ENCODE measurements at regions not wholly inside any gene's neighbourhood (a gene's known extent, or its start where the extent isn't known, plus 50 kb on each side); places are given as distances from the start of the nearest gene placed in this dataset.

DNA sequence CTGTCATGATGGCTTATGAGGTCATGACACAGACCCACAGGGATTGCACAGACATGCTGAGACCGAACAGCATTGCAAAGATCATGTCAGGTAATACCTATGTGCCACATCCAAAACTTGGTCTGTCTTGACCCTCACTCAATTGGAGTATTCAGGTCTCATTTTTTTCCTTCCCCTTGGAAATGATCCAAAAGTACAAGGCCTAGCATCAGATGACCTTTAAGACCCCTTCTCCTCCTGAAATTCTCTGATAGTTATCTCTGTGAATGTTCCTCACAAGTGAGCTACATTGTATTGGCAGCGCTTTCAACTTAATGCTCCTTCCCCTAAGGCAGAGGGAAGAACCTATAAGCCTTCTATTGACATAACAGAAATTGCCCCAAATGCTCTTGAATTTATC is 507.4 kb upstream of the JARID2 start (continued):
- TF ChIP-seq, protein P1, sequence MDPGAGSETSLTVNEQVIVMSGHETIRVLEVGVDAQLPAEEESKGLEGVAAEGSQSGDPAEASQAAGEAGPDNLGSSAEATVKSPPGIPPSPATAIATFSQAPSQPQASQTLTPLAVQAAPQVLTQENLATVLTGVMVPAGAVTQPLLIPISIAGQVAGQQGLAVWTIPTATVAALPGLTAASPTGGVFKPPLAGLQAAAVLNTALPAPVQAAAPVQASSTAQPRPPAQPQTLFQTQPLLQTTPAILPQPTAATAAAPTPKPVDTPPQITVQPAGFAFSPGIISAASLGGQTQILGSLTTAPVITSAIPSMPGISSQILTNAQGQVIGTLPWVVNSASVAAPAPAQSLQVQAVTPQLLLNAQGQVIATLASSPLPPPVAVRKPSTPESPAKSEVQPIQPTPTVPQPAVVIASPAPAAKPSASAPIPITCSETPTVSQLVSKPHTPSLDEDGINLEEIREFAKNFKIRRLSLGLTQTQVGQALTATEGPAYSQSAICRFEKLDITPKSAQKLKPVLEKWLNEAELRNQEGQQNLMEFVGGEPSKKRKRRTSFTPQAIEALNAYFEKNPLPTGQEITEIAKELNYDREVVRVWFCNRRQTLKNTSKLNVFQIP (CRISPR knock-in tag; IDR thresholded peaks at IDR 0.05; ENCODE audit: borderline replicate concordance, low read depth) = no peak
- no peak for TF ChIP-seq ESRRG (CRISPR knock-in tag; IDR thresholded peaks at IDR 0.05)
- TF ChIP-seq CSDC2 (CRISPR knock-in tag; IDR thresholded peaks at IDR 0.05) = no peak
- no peak for TF ChIP-seq BACH2 (CRISPR knock-in tag; IDR thresholded peaks at IDR 0.05; ENCODE audit: borderline replicate concordance)
- no peak for TF ChIP-seq ZC3H10 (CRISPR knock-in tag; IDR thresholded peaks at IDR 0.05)
- TF ChIP-seq, protein P2, sequence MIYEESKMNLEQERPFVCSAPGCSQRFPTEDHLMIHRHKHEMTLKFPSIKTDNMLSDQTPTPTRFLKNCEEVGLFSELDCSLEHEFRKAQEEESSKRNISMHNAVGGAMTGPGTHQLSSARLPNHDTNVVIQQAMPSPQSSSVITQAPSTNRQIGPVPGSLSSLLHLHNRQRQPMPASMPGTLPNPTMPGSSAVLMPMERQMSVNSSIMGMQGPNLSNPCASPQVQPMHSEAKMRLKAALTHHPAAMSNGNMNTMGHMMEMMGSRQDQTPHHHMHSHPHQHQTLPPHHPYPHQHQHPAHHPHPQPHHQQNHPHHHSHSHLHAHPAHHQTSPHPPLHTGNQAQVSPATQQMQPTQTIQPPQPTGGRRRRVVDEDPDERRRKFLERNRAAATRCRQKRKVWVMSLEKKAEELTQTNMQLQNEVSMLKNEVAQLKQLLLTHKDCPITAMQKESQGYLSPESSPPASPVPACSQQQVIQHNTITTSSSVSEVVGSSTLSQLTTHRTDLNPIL (CRISPR knock-in tag; IDR thresholded peaks at IDR 0.05; ENCODE audit: low read depth) = no peak
- TF ChIP-seq RARB (CRISPR knock-in tag; IDR thresholded peaks at IDR 0.05) = no peak
- no peak for TF ChIP-seq GLIS3 (CRISPR knock-in tag; IDR thresholded peaks at IDR 0.05)
- TF ChIP-seq TCF4 (CRISPR knock-in tag; IDR thresholded peaks at IDR 0.05; ENCODE audit: borderline replicate concordance) = no peak
- TF ChIP-seq PPARA (CRISPR knock-in tag; IDR thresholded peaks at IDR 0.05; ENCODE audit: borderline replicate concordance) = no peak
- TF ChIP-seq ARNTL (CRISPR knock-in tag; IDR thresholded peaks at IDR 0.05; ENCODE audit: borderline replicate concordance, low read depth) = no peak
- TF ChIP-seq TOX (CRISPR knock-in tag; IDR thresholded peaks at IDR 0.05; ENCODE audit: borderline replicate concordance) = no peak
- TF ChIP-seq ZFP30 (CRISPR knock-in tag; IDR thresholded peaks at IDR 0.05) = no peak

DNA sequence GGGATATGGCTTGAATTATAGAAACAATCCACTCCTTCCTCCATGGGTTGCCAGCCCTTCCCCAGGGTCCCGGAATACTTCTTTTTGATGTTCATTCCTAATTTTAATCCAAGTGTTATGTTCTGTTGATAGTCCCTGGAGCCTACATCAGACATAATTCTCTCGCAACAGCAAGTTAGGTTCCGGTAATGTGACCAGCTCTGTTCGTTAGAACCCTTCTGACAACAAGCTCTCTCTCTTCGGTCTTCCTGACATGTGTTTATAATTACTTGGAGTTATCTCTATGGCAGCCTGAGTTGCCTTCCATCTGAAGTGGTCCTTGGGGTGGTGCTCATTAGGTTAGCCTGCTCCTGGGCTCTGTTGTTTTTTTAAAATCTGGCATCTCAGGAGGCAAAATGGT is 506.9 kb upstream of the JARID2 start:
- no peak for ATAC-seq
- TF ChIP-seq TCF4 (CRISPR knock-in tag; IDR thresholded peaks at IDR 0.05; ENCODE audit: borderline replicate concordance) = peak; percentile 66; the same call in 1 of the 2 replicates
- no peak for TF ChIP-seq ZNF8 (CRISPR knock-in tag; IDR thresholded peaks at IDR 0.05)

DNA sequence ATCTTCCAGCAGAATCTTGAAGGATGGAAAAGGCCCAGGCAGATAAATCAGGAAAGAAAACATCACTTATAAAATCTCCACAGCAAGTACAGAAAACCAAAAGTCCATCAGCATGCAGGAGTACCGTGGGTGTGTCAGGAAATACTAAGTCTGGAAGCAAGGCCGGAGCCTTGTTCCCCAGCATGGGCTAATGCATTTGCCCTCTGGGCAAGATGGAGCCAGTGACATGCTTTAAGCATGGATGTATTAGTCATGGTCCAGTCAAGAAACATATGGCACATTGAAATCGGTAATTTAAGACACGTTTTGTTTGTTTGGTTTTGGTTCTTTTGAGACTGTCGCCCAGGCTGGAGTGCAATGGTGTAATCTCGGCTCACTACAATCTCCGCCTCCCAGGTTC is 506.0 kb upstream of the JARID2 start:
- TF ChIP-seq RARB (CRISPR knock-in tag; IDR thresholded peaks at IDR 0.05) (no peak), OSR1 (CRISPR knock-in tag; IDR thresholded peaks at IDR 0.05) (no peak), ISL1 (CRISPR knock-in tag; IDR thresholded peaks at IDR 0.05) (no peak), SNAI2 (CRISPR knock-in tag; IDR thresholded peaks at IDR 0.05) (no peak), ESRRG (CRISPR knock-in tag; IDR thresholded peaks at IDR 0.05) (no peak), GLIS3 (CRISPR knock-in tag; IDR thresholded peaks at IDR 0.05) (no peak)
- TF ChIP-seq, protein P3, sequence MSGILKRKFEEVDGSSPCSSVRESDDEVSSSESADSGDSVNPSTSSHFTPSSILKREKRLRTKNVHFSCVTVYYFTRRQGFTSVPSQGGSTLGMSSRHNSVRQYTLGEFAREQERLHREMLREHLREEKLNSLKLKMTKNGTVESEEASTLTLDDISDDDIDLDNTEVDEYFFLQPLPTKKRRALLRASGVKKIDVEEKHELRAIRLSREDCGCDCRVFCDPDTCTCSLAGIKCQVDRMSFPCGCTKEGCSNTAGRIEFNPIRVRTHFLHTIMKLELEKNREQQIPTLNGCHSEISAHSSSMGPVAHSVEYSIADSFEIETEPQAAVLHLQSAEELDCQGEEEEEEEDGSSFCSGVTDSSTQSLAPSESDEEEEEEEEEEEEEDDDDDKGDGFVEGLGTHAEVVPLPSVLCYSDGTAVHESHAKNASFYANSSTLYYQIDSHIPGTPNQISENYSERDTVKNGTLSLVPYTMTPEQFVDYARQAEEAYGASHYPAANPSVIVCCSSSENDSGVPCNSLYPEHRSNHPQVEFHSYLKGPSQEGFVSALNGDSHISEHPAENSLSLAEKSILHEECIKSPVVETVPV (CRISPR knock-in tag; IDR thresholded peaks at IDR 0.05) = no peak
- TF ChIP-seq, protein P4, sequence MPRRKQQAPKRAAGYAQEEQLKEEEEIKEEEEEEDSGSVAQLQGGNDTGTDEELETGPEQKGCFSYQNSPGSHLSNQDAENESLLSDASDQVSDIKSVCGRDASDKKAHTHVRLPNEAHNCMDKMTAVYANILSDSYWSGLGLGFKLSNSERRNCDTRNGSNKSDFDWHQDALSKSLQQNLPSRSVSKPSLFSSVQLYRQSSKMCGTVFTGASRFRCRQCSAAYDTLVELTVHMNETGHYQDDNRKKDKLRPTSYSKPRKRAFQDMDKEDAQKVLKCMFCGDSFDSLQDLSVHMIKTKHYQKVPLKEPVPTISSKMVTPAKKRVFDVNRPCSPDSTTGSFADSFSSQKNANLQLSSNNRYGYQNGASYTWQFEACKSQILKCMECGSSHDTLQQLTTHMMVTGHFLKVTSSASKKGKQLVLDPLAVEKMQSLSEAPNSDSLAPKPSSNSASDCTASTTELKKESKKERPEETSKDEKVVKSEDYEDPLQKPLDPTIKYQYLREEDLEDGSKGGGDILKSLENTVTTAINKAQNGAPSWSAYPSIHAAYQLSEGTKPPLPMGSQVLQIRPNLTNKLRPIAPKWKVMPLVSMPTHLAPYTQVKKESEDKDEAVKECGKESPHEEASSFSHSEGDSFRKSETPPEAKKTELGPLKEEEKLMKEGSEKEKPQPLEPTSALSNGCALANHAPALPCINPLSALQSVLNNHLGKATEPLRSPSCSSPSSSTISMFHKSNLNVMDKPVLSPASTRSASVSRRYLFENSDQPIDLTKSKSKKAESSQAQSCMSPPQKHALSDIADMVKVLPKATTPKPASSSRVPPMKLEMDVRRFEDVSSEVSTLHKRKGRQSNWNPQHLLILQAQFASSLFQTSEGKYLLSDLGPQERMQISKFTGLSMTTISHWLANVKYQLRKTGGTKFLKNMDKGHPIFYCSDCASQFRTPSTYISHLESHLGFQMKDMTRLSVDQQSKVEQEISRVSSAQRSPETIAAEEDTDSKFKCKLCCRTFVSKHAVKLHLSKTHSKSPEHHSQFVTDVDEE (CRISPR knock-in tag; IDR thresholded peaks at IDR 0.05) = no peak
- no peak for ATAC-seq

DNA sequence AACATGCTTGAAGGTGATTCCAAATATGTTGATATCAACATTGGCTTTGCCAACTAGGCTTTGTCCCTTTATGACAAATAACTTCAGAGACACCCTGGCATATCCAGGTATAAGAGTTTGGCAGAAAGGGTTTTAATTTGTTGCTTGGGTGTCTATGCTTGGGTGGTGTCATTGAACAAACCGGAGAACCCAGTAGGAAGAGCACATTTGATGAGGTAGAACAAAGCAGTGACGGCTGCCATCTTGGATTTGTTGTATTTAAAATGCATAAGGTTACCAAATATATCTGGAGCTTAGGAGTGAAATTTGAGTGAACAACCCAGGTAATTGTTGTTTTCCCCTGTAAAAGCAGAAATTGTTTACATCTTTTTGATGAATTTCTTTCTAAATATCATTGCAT is 503.7 kb upstream of the JARID2 start:
- TF ChIP-seq, protein P3 (CRISPR knock-in tag; IDR thresholded peaks at IDR 0.05) = no peak
- TF ChIP-seq ZFP30 (CRISPR knock-in tag; IDR thresholded peaks at IDR 0.05) (no peak), TCF4 (CRISPR knock-in tag; IDR thresholded peaks at IDR 0.05; ENCODE audit: borderline replicate concordance) (no peak), BACH2 (CRISPR knock-in tag; IDR thresholded peaks at IDR 0.05; ENCODE audit: borderline replicate concordance) (no peak), RARB (CRISPR knock-in tag; IDR thresholded peaks at IDR 0.05) (no peak), ESRRG (CRISPR knock-in tag; IDR thresholded peaks at IDR 0.05) (no peak), SNAI2 (CRISPR knock-in tag; IDR thresholded peaks at IDR 0.05) (no peak), TOX (CRISPR knock-in tag; IDR thresholded peaks at IDR 0.05; ENCODE audit: borderline replicate concordance) (no peak), GLIS3 (CRISPR knock-in tag; IDR thresholded peaks at IDR 0.05) (no peak)
- TF ChIP-seq, protein P2 (CRISPR knock-in tag; IDR thresholded peaks at IDR 0.05; ENCODE audit: low read depth) = no peak
- TF ChIP-seq, protein P5, sequence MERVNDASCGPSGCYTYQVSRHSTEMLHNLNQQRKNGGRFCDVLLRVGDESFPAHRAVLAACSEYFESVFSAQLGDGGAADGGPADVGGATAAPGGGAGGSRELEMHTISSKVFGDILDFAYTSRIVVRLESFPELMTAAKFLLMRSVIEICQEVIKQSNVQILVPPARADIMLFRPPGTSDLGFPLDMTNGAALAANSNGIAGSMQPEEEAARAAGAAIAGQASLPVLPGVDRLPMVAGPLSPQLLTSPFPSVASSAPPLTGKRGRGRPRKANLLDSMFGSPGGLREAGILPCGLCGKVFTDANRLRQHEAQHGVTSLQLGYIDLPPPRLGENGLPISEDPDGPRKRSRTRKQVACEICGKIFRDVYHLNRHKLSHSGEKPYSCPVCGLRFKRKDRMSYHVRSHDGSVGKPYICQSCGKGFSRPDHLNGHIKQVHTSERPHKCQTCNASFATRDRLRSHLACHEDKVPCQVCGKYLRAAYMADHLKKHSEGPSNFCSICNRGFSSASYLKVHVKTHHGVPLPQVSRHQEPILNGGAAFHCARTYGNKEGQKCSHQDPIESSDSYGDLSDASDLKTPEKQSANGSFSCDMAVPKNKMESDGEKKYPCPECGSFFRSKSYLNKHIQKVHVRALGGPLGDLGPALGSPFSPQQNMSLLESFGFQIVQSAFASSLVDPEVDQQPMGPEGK (CRISPR knock-in tag; IDR thresholded peaks at IDR 0.05; ENCODE audit: borderline replicate concordance) = no peak
- ATAC-seq = no peak
